ENCODE measurements at regions not wholly inside any gene's neighbourhood (a gene's known extent, or its start where the extent isn't known, plus 50 kb on each side); places are given as distances from the start of the nearest gene placed in this dataset.

DNA sequence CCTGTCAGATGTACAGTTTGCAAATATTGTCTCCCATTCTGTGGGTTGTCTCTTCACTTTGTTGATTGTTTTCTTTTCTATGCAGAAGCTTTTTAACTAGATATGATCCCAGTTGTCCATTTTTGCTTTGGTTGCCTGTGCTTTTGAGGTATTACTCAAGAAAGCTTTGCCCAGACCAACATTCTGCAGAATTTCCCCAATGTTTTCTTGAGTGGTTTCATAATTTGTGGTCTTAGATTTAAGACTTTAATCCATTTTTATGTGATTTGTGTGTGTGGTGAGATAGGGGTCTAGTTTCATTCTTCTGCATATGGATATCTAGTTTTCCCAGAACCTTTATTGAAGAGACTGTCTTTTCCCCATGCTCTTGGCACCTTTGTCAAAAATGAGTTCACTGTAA, 116.9 kb downstream of the DUSP10 start:
- no peak for FAIRE-seq
- no peak overlapping the region for H3K27ac ChIP-seq (ENCODE audit: control insufficient read depth, insufficient read depth, low read length)
- no peaks in the 10 kb centered on the region for H3K9me1 ChIP-seq (ENCODE audit: control insufficient read depth, extremely low read depth, insufficient read depth, low read length)
- peaks cover 4% of the 10 kb centered on the region for H3K4me1 ChIP-seq (ENCODE audit: control insufficient read depth, extremely low read depth, insufficient read depth, low read length)
- no peaks in the 10 kb centered on the region for H3K79me2 ChIP-seq (ENCODE audit: control insufficient read depth, insufficient read depth, low read length)
- H3K4me3 ChIP-seq (ENCODE audit: control insufficient read depth in 2 of 3, extremely low read depth in 1 of 3, insufficient read depth in 2 of 3, low read depth in 1 of 3, low read length in 3 of 3) = no peak overlapping the region
- DNase-seq (ENCODE audit: low read depth, low spot score) = no peak
- no peaks in the 10 kb centered on the region for H3K27me3 ChIP-seq (ENCODE audit: control insufficient read depth, extremely low read depth, insufficient read depth, low read length)
- H4K20me1 ChIP-seq (ENCODE audit: control insufficient read depth, extremely low read depth, insufficient read depth, low read length) = no peaks in the 10 kb centered on the region
- H2AFZ ChIP-seq (ENCODE audit: control insufficient read depth, low read length) = no peak overlapping the region
- TF ChIP-seq, protein P1, sequence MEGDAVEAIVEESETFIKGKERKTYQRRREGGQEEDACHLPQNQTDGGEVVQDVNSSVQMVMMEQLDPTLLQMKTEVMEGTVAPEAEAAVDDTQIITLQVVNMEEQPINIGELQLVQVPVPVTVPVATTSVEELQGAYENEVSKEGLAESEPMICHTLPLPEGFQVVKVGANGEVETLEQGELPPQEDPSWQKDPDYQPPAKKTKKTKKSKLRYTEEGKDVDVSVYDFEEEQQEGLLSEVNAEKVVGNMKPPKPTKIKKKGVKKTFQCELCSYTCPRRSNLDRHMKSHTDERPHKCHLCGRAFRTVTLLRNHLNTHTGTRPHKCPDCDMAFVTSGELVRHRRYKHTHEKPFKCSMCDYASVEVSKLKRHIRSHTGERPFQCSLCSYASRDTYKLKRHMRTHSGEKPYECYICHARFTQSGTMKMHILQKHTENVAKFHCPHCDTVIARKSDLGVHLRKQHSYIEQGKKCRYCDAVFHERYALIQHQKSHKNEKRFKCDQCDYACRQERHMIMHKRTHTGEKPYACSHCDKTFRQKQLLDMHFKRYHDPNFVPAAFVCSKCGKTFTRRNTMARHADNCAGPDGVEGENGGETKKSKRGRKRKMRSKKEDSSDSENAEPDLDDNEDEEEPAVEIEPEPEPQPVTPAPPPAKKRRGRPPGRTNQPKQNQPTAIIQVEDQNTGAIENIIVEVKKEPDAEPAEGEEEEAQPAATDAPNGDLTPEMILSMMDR (optimal IDR thresholded peaks at IDR 0.05 in 1 of 3, IDR thresholded peaks at IDR 0.05 in 1 of 3, conservative IDR thresholded peaks at IDR 0.05 in 1 of 3; ENCODE audit: extremely low read depth in 1 of 3, insufficient read depth in 2 of 3, low read length in 3 of 3) = no peak
- no peak for TF ChIP-seq EZH2 (IDR thresholded peaks at IDR 0.05; ENCODE audit: low read length)
- no peaks in the 10 kb centered on the region for H3K36me3 ChIP-seq (ENCODE audit: control insufficient read depth in 2 of 2, extremely low read depth in 1 of 2, insufficient read depth in 2 of 2, low read length in 2 of 2)
- dilution Hi-C loops (cut with MboI; ENCODE audit: extremely low pct_ligation_motif_present, low sequenced_read_pairs) = no loop called here
- H3K4me2 ChIP-seq (ENCODE audit: control insufficient read depth, extremely low read depth, insufficient read depth, low read depth, low read length) = no peak overlapping the region
- no peak overlapping the region for H3K9ac ChIP-seq (ENCODE audit: control insufficient read depth, extremely low read depth, insufficient read depth, low read length)
- no peaks in the 10 kb centered on the region for H3K9me3 ChIP-seq (ENCODE audit: control insufficient read depth, low read depth, low read length)

DNA sequence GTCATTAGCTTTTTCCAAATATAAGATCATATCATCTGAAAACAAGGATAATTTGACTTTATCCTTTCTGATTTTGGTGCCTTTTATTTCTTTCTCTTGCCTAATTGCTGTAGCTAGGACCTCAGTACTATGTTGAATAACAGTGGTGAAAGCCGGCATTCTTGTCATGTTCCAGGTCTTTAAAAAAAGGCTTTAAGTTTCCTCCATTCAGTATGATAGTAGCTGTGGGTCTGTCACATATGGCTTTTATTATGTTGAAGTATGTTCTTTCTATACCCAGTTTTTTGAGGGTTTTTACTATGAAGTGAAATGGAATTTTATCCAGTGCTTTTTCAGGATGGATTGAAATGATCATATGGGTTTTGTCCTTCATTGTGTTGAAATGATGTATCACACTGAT, 115.8 kb downstream of the DUSP10 start:
- no peak for FAIRE-seq
- no peak for DNase-seq (ENCODE audit: low read depth, low spot score)
- H2AFZ ChIP-seq (ENCODE audit: control insufficient read depth, low read length) = no peak overlapping the region
- dilution Hi-C loops (cut with MboI; ENCODE audit: extremely low pct_ligation_motif_present, low sequenced_read_pairs) = no loop called here
- no peaks in the 10 kb centered on the region for H4K20me1 ChIP-seq (ENCODE audit: control insufficient read depth, extremely low read depth, insufficient read depth, low read length)
- no peak for TF ChIP-seq EZH2 (IDR thresholded peaks at IDR 0.05; ENCODE audit: low read length)
- TF ChIP-seq, protein P1 (optimal IDR thresholded peaks at IDR 0.05 in 1 of 3, IDR thresholded peaks at IDR 0.05 in 1 of 3, conservative IDR thresholded peaks at IDR 0.05 in 1 of 3; ENCODE audit: extremely low read depth in 1 of 3, insufficient read depth in 2 of 3, low read length in 3 of 3) = no peak
- H3K79me2 ChIP-seq (ENCODE audit: control insufficient read depth, insufficient read depth, low read length) = no peaks in the 10 kb centered on the region
- H3K27ac ChIP-seq (ENCODE audit: control insufficient read depth, insufficient read depth, low read length) = no peak overlapping the region
- H3K9ac ChIP-seq (ENCODE audit: control insufficient read depth, extremely low read depth, insufficient read depth, low read length) = no peak overlapping the region
- no peaks in the 10 kb centered on the region for H3K27me3 ChIP-seq (ENCODE audit: control insufficient read depth, extremely low read depth, insufficient read depth, low read length)
- H3K4me3 ChIP-seq (ENCODE audit: control insufficient read depth in 2 of 3, extremely low read depth in 1 of 3, insufficient read depth in 2 of 3, low read depth in 1 of 3, low read length in 3 of 3) = no peak overlapping the region
- H3K36me3 ChIP-seq (ENCODE audit: control insufficient read depth in 2 of 2, extremely low read depth in 1 of 2, insufficient read depth in 2 of 2, low read length in 2 of 2) = no peaks in the 10 kb centered on the region
- H3K4me1 ChIP-seq (ENCODE audit: control insufficient read depth, extremely low read depth, insufficient read depth, low read length) = peaks cover 4% of the 10 kb centered on the region
- no peaks in the 10 kb centered on the region for H3K9me3 ChIP-seq (ENCODE audit: control insufficient read depth, low read depth, low read length)
- H3K9me1 ChIP-seq (ENCODE audit: control insufficient read depth, extremely low read depth, insufficient read depth, low read length) = no peaks in the 10 kb centered on the region
- H3K4me2 ChIP-seq (ENCODE audit: control insufficient read depth, extremely low read depth, insufficient read depth, low read depth, low read length) = no peak overlapping the region
